Activated CD8-positive, alpha-beta memory T cell treated with anti-CD3 and anti-CD28 coated beads for 36 hours (primary cell): ENCODE measurements at regions not wholly inside any gene's neighbourhood (a gene's known extent, or its start where the extent isn't known, plus 50 kb on each side); places are given as distances from the start of the nearest gene placed in this dataset.
"Not testable (repeated sequence)": the region's sequence is repeated elsewhere in the genome, so short reads cannot be mapped to it uniquely, and the experiment has no call there.

Source experiments
- CTCF ChIA-PET: fragments of 350-600 bp; sonication (Branson Sonifier 250); formaldehyde crosslinking; loops from one replicate; lab custom pipeline; 2021; ENCODE audit warnings: antibody characterized with exemption; lab: Charles Lee
- POLR2A ChIA-PET: fragments of 350-600 bp; sonication (Branson Sonifier 250); formaldehyde crosslinking; loops from one replicate; lab custom pipeline; 2021; ENCODE audit warnings: antibody characterized with exemption; lab: Charles Lee

GRCh38 chr5:60546207-60546606, 153.8 kb downstream of the DEPDC1B start:
- ChIA-PET CTCF (no interaction called here), POLR2A (no interaction called here)

GRCh38 chr5:60545551-60545950, 154.4 kb downstream of the DEPDC1B start:
- CTCF ChIA-PET, result no interaction called here
- POLR2A ChIA-PET, result no interaction called here

GRCh38 chr5:60544142-60544541, 155.8 kb downstream of the DEPDC1B start:
- POLR2A ChIA-PET, result no interaction called here

GRCh38 chr5:60541980-60542379, 158.0 kb downstream of the DEPDC1B start:
- POLR2A ChIA-PET, result no interaction called here

More at GRCh38 chr5:60544142-60544541, 155.8 kb downstream of the DEPDC1B start:
- CTCF ChIA-PET, result no interaction called here

GRCh38 chr5:60540856-60541805, 158.8 kb downstream of the DEPDC1B start:
- ChIA-PET POLR2A (no interaction called here), CTCF (no interaction called here)

More at GRCh38 chr5:60541980-60542379, 158.0 kb downstream of the DEPDC1B start:
- CTCF ChIA-PET, result no interaction called here

GRCh38 chr5:60538955-60539866, 160.8 kb downstream of the DEPDC1B start:
- ChIA-PET CTCF (no interaction called here), POLR2A (no interaction called here)

GRCh38 chr5:60538426-60538825, 161.5 kb downstream of the DEPDC1B start:
- ChIA-PET POLR2A (no interaction called here), CTCF (no interaction called here)

- ChIA-PET POLR2A (no interaction called here), CTCF (no interaction called here)
These were observed 164.0 kb downstream of the DEPDC1B start for GRCh38 chr5:60535951-60536350.

- POLR2A ChIA-PET, result no interaction called here
- CTCF ChIA-PET, result no interaction called here
These were observed 164.8 kb downstream of the DEPDC1B start for GRCh38 chr5:60535198-60535597.

- POLR2A ChIA-PET, result no interaction called here
- CTCF ChIA-PET, result no interaction called here
These were observed 166.2 kb downstream of the DEPDC1B start for GRCh38 chr5:60533789-60534188.

GRCh38 chr5:60532796-60533195, 167.2 kb downstream of the DEPDC1B start:
- POLR2A ChIA-PET, CTCF ChIA-PET: not testable (repeated sequence)

- CTCF ChIA-PET, POLR2A ChIA-PET: not testable (repeated sequence)
These were observed 169.7 kb downstream of the DEPDC1B start for GRCh38 chr5:60530144-60530848.

- CTCF ChIA-PET, result no interaction called here
- POLR2A ChIA-PET, result no interaction called here
These were observed 171.0 kb downstream of the DEPDC1B start for GRCh38 chr5:60529001-60529400.

- ChIA-PET POLR2A (no interaction called here), CTCF (no interaction called here)
These were observed 172.9 kb downstream of the DEPDC1B start for GRCh38 chr5:60527072-60527471.

- CTCF ChIA-PET, result no interaction called here
- POLR2A ChIA-PET, result no interaction called here
These were observed 173.6 kb downstream of the DEPDC1B start for GRCh38 chr5:60526336-60526875.

GRCh38 chr5:60522292-60522905, 177.6 kb downstream of the DEPDC1B start:
- POLR2A ChIA-PET, result no interaction called here
- CTCF ChIA-PET, result no interaction called here

GRCh38 chr5:60521376-60522291, 178.3 kb downstream of the DEPDC1B start:
- CTCF ChIA-PET, result no interaction called here

More at GRCh38 chr5:60521376-60522291, 178.3 kb downstream of the DEPDC1B start:
- POLR2A ChIA-PET, result no interaction called here
